OCI-LY7 (cell line): ENCODE measurements at regions not wholly inside any gene's neighbourhood (a gene's known extent, or its start where the extent isn't known, plus 50 kb on each side); places are given as distances from the start of the nearest gene placed in this dataset.

Source experiments
- BruUV-seq: library from RNA; stranded (reverse); fragments of 400-500 nt; replicated peaks from 2 replicates; lab custom pipeline; 2021; lab: Mats Ljungman, UMichigan
- CTCF ChIA-PET: fragments of 300-600 bp; sonication (Branson Sonifier 250); formaldehyde crosslinking; loops from one replicate; lab custom pipeline; 2022; ENCODE audit warnings: antibody characterized with exemption; ENCODE audit not compliant: unreplicated experiment; lab: Charles Lee
- POLR2A ChIA-PET: fragments of 300-600 bp; sonication (Branson Sonifier 250); formaldehyde crosslinking; loops from one replicate; lab custom pipeline; 2022; ENCODE audit warnings: antibody characterized with exemption; lab: Charles Lee
- DNase-seq: peaks from one replicate; pipeline ENCODE4 v3.0.0-alpha.2; 2015; ENCODE audit warnings: low spot score
- H2AFZ ChIP-seq: fragments of 200-600 bp; sonication (generic), shearing (Covaris generic); 2 replicates; pipeline ENCODE4 v1.6.1; 2014; ENCODE audit warnings: mild to moderate bottlenecking, antibody characterized with exemption, low read length, moderate library complexity
- H3K27ac ChIP-seq: fragments of 200-600 bp; sonication (generic); 2 replicates; pipeline ENCODE4 v1.5.1; 2014; ENCODE audit warnings: mixed run types, low read depth, mild to moderate bottlenecking, moderate library complexity, low read length, inconsistent platforms; ENCODE audit not compliant: poor library complexity, severe bottlenecking
- H3K36me3 ChIP-seq: fragments of 200-600 bp; sonication (generic); 2 replicates; pipeline ENCODE4 v1.6.1; 2014; ENCODE audit warnings: mild to moderate bottlenecking, antibody characterized with exemption, low read length, moderate library complexity, mixed read lengths; ENCODE audit not compliant: insufficient read depth
- H3K4me1 ChIP-seq: fragments of 200-600 bp; sonication (generic); 2 replicates; pipeline ENCODE4 v1.5.1; 2014; ENCODE audit warnings: mild to moderate bottlenecking, low read length; ENCODE audit not compliant: insufficient read depth, poor library complexity, severe bottlenecking
- H3K4me2 ChIP-seq: fragments of 200-600 bp; sonication (generic); 2 replicates; pipeline ENCODE4 v1.6.1; 2014; ENCODE audit warnings: mild to moderate bottlenecking, low read length
- H3K4me3 ChIP-seq: fragments of 200-600 bp; sonication (generic); 2 replicates; pipeline ENCODE4 v1.5.1; 2014; ENCODE audit warnings: mild to moderate bottlenecking, low read depth, low read length; ENCODE audit not compliant: poor library complexity, severe bottlenecking
- H3K79me2 ChIP-seq: fragments of 200-600 bp; sonication (generic); 2 replicates; pipeline ENCODE4 v1.6.1; 2016; ENCODE audit warnings: low read depth, mild to moderate bottlenecking, low read length, moderate library complexity, mixed read lengths; ENCODE audit not compliant: insufficient read depth
- H3K9me2 ChIP-seq: fragments of 200-600 bp; sonication (generic); 2 replicates; pipeline ENCODE4 v1.6.1; 2016; ENCODE audit warnings: mild to moderate bottlenecking, low read length, mixed read lengths; ENCODE audit not compliant: insufficient read depth
- H3K9me3 ChIP-seq: fragments of 200-600 bp; sonication (generic); 2 replicates; pipeline ENCODE4 v1.6.1; 2014; ENCODE audit warnings: mild to moderate bottlenecking, mixed run types, low read length, mixed read lengths
- H4K20me1 ChIP-seq: fragments of 200-600 bp; sonication (generic); 2 replicates; pipeline ENCODE4 v1.6.1; 2014; ENCODE audit warnings: mild to moderate bottlenecking, antibody characterized with exemption, low read length, moderate library complexity, mixed read lengths; ENCODE audit not compliant: insufficient read depth
- EZH2phosphoT487 ChIP-seq: fragments of 200-600 bp; sonication (generic); IDR thresholded peaks from 2 replicates; pipeline ENCODE4 v1.6.1; 2018; ENCODE audit warnings: low read depth, borderline replicate concordance, mild to moderate bottlenecking, mixed run types, antibody characterized with exemption, low read length, moderate library complexity, mixed read lengths
- intact Hi-C: fragments of 100-400 bp; cut with micrococcal nuclease; formaldehyde crosslinking; loops from one replicate; pipeline ENCODE4 v1.10.0; 2022; ENCODE audit not compliant: unreplicated experiment
- TF ChIP-seq, protein P1 (sequence below): fragments of 200-600 bp; sonication (generic); conservative IDR thresholded peaks from 2 replicates; pipeline ENCODE4 v1.5.1; 2014; ENCODE audit warnings: mild to moderate bottlenecking, antibody characterized with exemption, low read length, moderate library complexity, mixed read lengths

DNA sequence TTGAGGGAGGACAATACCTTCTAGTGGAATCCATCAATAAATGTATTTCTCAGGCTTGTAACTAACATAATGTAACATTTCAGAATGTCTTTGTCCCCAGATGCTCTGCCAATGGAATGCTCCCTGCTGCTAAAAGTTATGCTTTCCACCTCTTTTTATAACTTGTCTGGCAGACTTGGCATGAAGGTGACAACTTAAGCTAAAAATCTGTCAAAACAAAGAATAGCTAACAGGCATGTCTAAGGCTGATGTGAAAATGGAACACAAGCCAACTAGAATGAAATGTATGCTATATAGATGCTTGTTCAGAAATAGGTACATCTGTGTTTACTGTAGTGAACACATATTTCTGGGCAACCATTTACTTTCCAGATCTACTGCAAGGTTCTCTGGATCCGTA is 467.9 kb downstream of the MRPL39 start:
- Histone ChIP-seq H3K9me2 (no peaks in the 10 kb centered on the region), H3K27ac (no peak overlapping the region), H3K9me3 (no peaks in the 10 kb centered on the region), H3K36me3 (no peaks in the 10 kb centered on the region), H3K4me1 (no peaks in the 10 kb centered on the region), H3K4me3 (no peak overlapping the region), H2AFZ (no peak overlapping the region), H3K4me2 (no peak overlapping the region), H3K79me2 (no peaks in the 10 kb centered on the region), H4K20me1 (no peaks in the 10 kb centered on the region)
- ChIA-PET CTCF (no interaction called here), POLR2A (no interaction called here)
- intact Hi-C loops = no loop called here
- no TSS peak for BruUV-seq
- no peak for DNase-seq
- TF ChIP-seq, protein P1, sequence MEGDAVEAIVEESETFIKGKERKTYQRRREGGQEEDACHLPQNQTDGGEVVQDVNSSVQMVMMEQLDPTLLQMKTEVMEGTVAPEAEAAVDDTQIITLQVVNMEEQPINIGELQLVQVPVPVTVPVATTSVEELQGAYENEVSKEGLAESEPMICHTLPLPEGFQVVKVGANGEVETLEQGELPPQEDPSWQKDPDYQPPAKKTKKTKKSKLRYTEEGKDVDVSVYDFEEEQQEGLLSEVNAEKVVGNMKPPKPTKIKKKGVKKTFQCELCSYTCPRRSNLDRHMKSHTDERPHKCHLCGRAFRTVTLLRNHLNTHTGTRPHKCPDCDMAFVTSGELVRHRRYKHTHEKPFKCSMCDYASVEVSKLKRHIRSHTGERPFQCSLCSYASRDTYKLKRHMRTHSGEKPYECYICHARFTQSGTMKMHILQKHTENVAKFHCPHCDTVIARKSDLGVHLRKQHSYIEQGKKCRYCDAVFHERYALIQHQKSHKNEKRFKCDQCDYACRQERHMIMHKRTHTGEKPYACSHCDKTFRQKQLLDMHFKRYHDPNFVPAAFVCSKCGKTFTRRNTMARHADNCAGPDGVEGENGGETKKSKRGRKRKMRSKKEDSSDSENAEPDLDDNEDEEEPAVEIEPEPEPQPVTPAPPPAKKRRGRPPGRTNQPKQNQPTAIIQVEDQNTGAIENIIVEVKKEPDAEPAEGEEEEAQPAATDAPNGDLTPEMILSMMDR = no peak
- no peak for TF ChIP-seq EZH2phosphoT487

DNA sequence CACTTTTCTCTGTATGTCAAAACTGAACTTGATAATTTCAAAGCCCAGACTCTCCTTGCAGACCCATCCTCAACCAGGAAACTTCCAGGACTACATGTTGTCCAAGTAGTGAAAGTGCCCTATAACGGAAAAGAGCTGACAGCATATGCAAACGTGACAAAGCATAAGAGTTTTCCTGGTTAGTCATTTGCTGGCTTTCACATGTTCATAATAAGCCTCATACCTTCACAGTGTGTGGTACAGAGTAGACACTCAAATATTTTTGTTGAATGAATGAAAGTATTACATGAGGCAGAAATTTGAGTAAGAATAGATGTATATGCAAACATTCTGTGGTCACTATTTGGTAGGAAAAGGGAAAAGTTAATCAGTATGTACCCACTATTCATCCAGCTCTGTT is 473.3 kb downstream of the MRPL39 start:
- Histone ChIP-seq H3K4me2 (no peak overlapping the region), H4K20me1 (no peaks in the 10 kb centered on the region), H3K79me2 (no peaks in the 10 kb centered on the region), H2AFZ (no peak overlapping the region), H3K4me1 (no peaks in the 10 kb centered on the region), H3K4me3 (no peak overlapping the region), H3K27ac (no peak overlapping the region), H3K9me2 (no peaks in the 10 kb centered on the region), H3K36me3 (no peaks in the 10 kb centered on the region), H3K9me3 (peaks cover 6% of the 10 kb centered on the region; the same call in 1 of the 2 replicates)
- intact Hi-C loops = no loop called here
- POLR2A ChIA-PET = no interaction called here
- DNase-seq = no peak
- TF ChIP-seq, protein P1 = no peak
- no peak for TF ChIP-seq EZH2phosphoT487
- CTCF ChIA-PET = no interaction called here
- no TSS peak for BruUV-seq

DNA sequence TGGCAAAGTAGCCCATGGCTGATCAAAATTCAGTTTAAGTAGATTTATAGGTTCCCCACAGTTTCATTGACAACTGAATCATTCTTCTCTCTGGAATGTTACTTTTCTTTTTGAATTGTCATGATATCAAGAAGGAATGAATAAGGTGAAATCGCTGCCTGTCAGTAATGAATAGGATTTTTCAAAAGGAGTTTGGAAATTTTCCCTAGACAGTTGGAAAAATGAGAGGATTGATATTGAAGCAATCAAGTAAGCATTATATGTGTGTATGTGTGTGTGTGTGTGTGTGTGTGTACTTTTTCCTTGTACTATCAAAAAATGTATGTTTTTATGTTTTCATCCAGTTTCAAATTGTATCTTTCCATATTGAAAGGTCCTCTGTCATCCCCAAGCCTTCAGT is 479.5 kb downstream of the MRPL39 start:
- CTCF ChIA-PET = no interaction called here
- H2AFZ ChIP-seq = no peak overlapping the region

More for the DNA sequence above, 479.5 kb downstream of the MRPL39 start:
- BruUV-seq = no TSS peak
- TF ChIP-seq, protein P1 = no peak
- TF ChIP-seq EZH2phosphoT487 = no peak
- DNase-seq = no peak
- no peak overlapping the region for H3K27ac ChIP-seq
- no peak overlapping the region for H3K4me3 ChIP-seq
- intact Hi-C loops = no loop called here
- no peaks in the 10 kb centered on the region for H3K4me1 ChIP-seq
- H4K20me1 ChIP-seq = no peaks in the 10 kb centered on the region
- H3K4me2 ChIP-seq = no peak overlapping the region
- H3K79me2 ChIP-seq = no peaks in the 10 kb centered on the region
- H3K36me3 ChIP-seq = no peaks in the 10 kb centered on the region
- POLR2A ChIA-PET = no interaction called here
- H3K9me2 ChIP-seq = no peaks in the 10 kb centered on the region
- H3K9me3 ChIP-seq = peaks cover 31% of the 10 kb centered on the region; the same call in 1 of the 2 replicates
